Type B pancreatic cell (in vitro differentiated cells): ENCODE measurements at regions not wholly inside any gene's neighbourhood (a gene's known extent, or its start where the extent isn't known, plus 50 kb on each side); places are given as distances from the start of the nearest gene placed in this dataset.

ENCODE experiments used
- DNase-seq: peaks from one replicate; pipeline ENCODE4 v3.0.0; 2021; ENCODE audit warnings: mixed read lengths; ENCODE audit not compliant: unreplicated experiment; ENCODE audit errors: extremely low spot score
- H3K27ac Mint-ChIP-seq: 2 replicates; pipeline ENCODE4 v1.8.0; 2021; ENCODE audit warnings: mild to moderate bottlenecking, mixed read lengths
- H3K27me3 Mint-ChIP-seq: 2 replicates; pipeline ENCODE4 v1.8.0; 2021; ENCODE audit warnings: mixed read lengths
- H3K36me3 Mint-ChIP-seq: 2 replicates; pipeline ENCODE4 v1.8.0; 2021; ENCODE audit warnings: mixed read lengths
- H3K4me1 Mint-ChIP-seq: one replicate; pipeline ENCODE4 v1.8.0; 2021; ENCODE audit warnings: mixed read lengths; ENCODE audit not compliant: unreplicated experiment
- H3K4me3 Mint-ChIP-seq: 2 replicates; pipeline ENCODE4 v1.8.0; 2021; ENCODE audit warnings: mild to moderate bottlenecking, mixed read lengths
- H3K9me3 Mint-ChIP-seq: 2 replicates; pipeline ENCODE4 v1.8.0; 2021; ENCODE audit warnings: mixed read lengths
- CTCF ChIP-seq: fragments of 200-600 bp; sonication (generic); conservative IDR thresholded peaks from 2 replicates; pipeline ENCODE4 v1.5.0; 2021; ENCODE audit warnings: antibody characterized with exemption, mild to moderate bottlenecking

DNA sequence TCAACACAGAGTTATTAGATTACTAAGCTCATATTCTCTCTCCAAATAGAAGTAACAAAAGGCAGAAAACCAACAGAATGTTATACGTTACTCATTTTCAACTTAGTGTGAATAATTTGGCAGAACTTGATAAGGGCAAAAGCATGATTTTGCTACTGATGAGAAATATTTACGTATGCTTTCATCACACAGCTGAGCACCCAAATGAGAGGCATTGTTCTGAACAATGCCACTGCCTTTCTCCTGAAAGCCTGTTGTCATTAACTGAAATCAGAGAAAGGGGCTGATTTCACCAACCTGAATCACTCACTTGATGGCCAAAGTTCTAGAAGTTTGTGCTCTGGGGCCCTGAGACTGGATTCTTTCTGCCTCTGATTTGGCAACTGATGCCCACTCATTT, 367.5 kb upstream of the PTGER4 start:
- Mint-ChIP-seq H3K4me3 (no peak overlapping the region), H3K27me3 (peaks cover 7% of the 10 kb centered on the region), H3K36me3 (no peaks in the 10 kb centered on the region), H3K9me3 (no peaks in the 10 kb centered on the region), H3K4me1 (no peaks in the 10 kb centered on the region), H3K27ac (no peak overlapping the region)
- no peak for DNase-seq
- TF ChIP-seq CTCF = no peak

- Mint-ChIP-seq H3K4me3 (no peak overlapping the region), H3K36me3 (no peaks in the 10 kb centered on the region), H3K27ac (no peak overlapping the region), H3K9me3 (no peaks in the 10 kb centered on the region), H3K27me3 (peaks cover 3% of the 10 kb centered on the region), H3K4me1 (no peaks in the 10 kb centered on the region)
- no peak for TF ChIP-seq CTCF
- DNase-seq = no peak
Observed at GRCh38 chr5:40309851-40310250, 369.9 kb upstream of the PTGER4 start.

GRCh38 chr5:40308867-40309266, 370.8 kb upstream of the PTGER4 start:
- H3K9me3 Mint-ChIP-seq = no peaks in the 10 kb centered on the region
- no peak overlapping the region for H3K27ac Mint-ChIP-seq
- no peak for TF ChIP-seq CTCF
- no peak for DNase-seq
- H3K27me3 Mint-ChIP-seq = peaks cover 8% of the 10 kb centered on the region
- H3K4me1 Mint-ChIP-seq = no peaks in the 10 kb centered on the region
- no peak overlapping the region for H3K4me3 Mint-ChIP-seq
- H3K36me3 Mint-ChIP-seq = no peaks in the 10 kb centered on the region

- Mint-ChIP-seq H3K27ac (no peak overlapping the region), H3K27me3 (peaks cover 8% of the 10 kb centered on the region), H3K4me3 (no peak overlapping the region), H3K36me3 (no peaks in the 10 kb centered on the region), H3K9me3 (no peaks in the 10 kb centered on the region), H3K4me1 (no peaks in the 10 kb centered on the region)
- no peak for TF ChIP-seq CTCF
- DNase-seq = no peak
Observed at GRCh38 chr5:40307920-40308319, 371.8 kb upstream of the PTGER4 start.

DNA sequence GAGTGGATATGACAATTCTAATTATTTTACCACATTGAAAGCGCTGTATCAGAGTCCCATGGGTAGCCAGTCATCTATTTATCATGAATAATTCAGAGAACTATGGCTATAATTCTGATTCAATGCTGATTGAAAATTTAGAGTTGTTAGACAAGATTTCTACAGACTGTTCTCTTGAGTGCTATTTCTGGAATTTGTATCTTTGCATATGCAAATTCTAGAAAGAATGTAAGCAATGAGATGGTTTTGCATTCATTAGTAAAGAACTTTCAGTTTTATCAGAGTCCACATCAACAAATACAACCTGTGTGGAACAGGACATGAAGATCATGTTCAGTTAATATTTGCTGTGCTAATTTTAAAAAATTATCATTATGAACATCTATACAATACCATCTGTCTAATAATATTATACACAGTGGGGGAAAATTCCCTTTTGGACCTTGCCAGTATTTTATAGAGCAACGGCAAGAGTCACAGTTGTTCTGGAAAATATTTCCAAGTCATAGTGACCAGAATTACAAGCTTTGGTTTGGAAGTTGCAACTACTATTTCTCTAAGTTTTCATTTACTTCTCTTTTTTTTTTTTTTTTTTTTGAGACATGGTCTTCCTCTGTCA, 372.7 kb upstream of the PTGER4 start:
- no peak overlapping the region for H3K4me3 Mint-ChIP-seq
- peaks cover 8% of the 10 kb centered on the region for H3K27me3 Mint-ChIP-seq
- H3K27ac Mint-ChIP-seq = no peak overlapping the region
- no peak for TF ChIP-seq CTCF
- no peaks in the 10 kb centered on the region for H3K36me3 Mint-ChIP-seq
- DNase-seq = no peak
- H3K9me3 Mint-ChIP-seq = no peaks in the 10 kb centered on the region
- no peaks in the 10 kb centered on the region for H3K4me1 Mint-ChIP-seq

- Mint-ChIP-seq H3K9me3 (no peaks in the 10 kb centered on the region), H3K4me1 (no peaks in the 10 kb centered on the region), H3K27ac (no peak overlapping the region), H3K4me3 (no peak overlapping the region), H3K36me3 (no peaks in the 10 kb centered on the region), H3K27me3 (no peaks in the 10 kb centered on the region)
- no peak for TF ChIP-seq CTCF
- DNase-seq = no peak
Observed at GRCh38 chr5:40292006-40292405, 387.7 kb upstream of the PTGER4 start.
